GM12878 (cell line): ENCODE measurements at regions not wholly inside any gene's neighbourhood (a gene's known extent, or its start where the extent isn't known, plus 50 kb on each side); places are given as distances from the start of the nearest gene placed in this dataset.

Experiments
- ATAC-seq: fragments of 200-7000 bp; cut with Tn5 transposase; 3 replicates; pipeline ENCODE4 v1.9.1; 2020; ENCODE audit warnings: mild to moderate bottlenecking, moderate library complexity
- BruUV-seq: library from RNA; stranded (reverse); fragments of 400-500 nt; replicated peaks from 2 replicates; lab custom pipeline; 2021; lab: Mats Ljungman, UMichigan
- CTCF ChIA-PET: fragments of 300-600 bp; sonication (Branson Sonifier 250); formaldehyde crosslinking; extraction: SDS; loops from one replicate; lab custom pipeline; 2021; ENCODE audit warnings: inconsistent platforms; lab: Yijun Ruan, JAX
- POLR2A ChIA-PET: fragments of 350-600 bp; formaldehyde crosslinking; extraction: SDS; loops from one replicate; lab custom pipeline; 2021; ENCODE audit warnings: inconsistent platforms; lab: Charles Lee
- RAD21 ChIA-PET: fragments of 300-600 bp; sonication (Branson Sonifier 250); formaldehyde crosslinking; loops from one replicate; lab custom pipeline; 2023; ENCODE audit warnings: antibody characterized with exemption; ENCODE audit not compliant: unreplicated experiment; lab: Charles Lee
- SMC1A ChIA-PET: fragments of 300-600 bp; sonication (Branson Sonifier 250); formaldehyde crosslinking; loops from one replicate; lab custom pipeline; 2023; ENCODE audit not compliant: unreplicated experiment, uncharacterized antibody; lab: Charles Lee
- DNase-seq: peaks from one replicate; pipeline ENCODE4 v3.0.0-alpha.2; 2011; ENCODE audit warnings: low read depth, low spot score
- FAIRE-seq: peaks from 3 replicates; lab custom pipeline; 2011; peaks lifted over from hg19 to GRCh38; lab: Jason Lieb, UNC
- H2AFZ ChIP-seq: 2 replicates; pipeline ENCODE4 v1.6.0; 2011; ENCODE audit warnings: low read depth, low read length, control low read depth; ENCODE audit not compliant: control insufficient read depth
- H3K27ac ChIP-seq: 2 replicates; pipeline ENCODE4 v1.5.1; 2011; ENCODE audit warnings: control low read depth; ENCODE audit not compliant: control insufficient read depth, insufficient read depth
- H3K27me3 ChIP-seq, 2 experiments: replicated peaks in 1 of 2; 2 replicates each; pipeline versions ENCODE4 v1.6.0 to v1.6.1; 2011; ENCODE audit warnings: low read length in 1 of 2; ENCODE audit not compliant: control insufficient read depth in 2 of 2, insufficient read depth in 2 of 2
- H3K36me3 ChIP-seq, 2 experiments: 2 replicates each; pipeline ENCODE4 v1.5.1; 2011; ENCODE audit warnings: low read length in 1 of 2; ENCODE audit not compliant: control insufficient read depth in 2 of 2, insufficient read depth in 2 of 2
- H3K4me1 ChIP-seq: 2 replicates; pipeline ENCODE4 v1.6.1; 2011; ENCODE audit warnings: mild to moderate bottlenecking, low read length, moderate library complexity, mixed read lengths; ENCODE audit not compliant: control insufficient read depth, insufficient read depth
- H3K4me2 ChIP-seq: 2 replicates; pipeline ENCODE4 v1.6.0; 2011; ENCODE audit warnings: control low read depth; ENCODE audit not compliant: control insufficient read depth, insufficient read depth
- H3K4me3 ChIP-seq: fragments of 200-600 bp; sonication (generic); 2 replicates; pipeline ENCODE4 v1.5.1; 2016
- H3K79me2 ChIP-seq: 2 replicates; pipeline ENCODE4 v1.6.0; 2011; ENCODE audit warnings: low read length; ENCODE audit not compliant: control insufficient read depth, insufficient read depth
- H3K9ac ChIP-seq: 2 replicates; pipeline ENCODE4 v1.8.0; 2011; ENCODE audit warnings: low read length, control low read depth, mixed read lengths; ENCODE audit not compliant: control insufficient read depth, insufficient read depth
- H3K9me3 ChIP-seq: replicated peaks from 3 replicates; pipeline ENCODE4 v1.5.1; 2011; ENCODE audit warnings: mild to moderate bottlenecking, low read length; ENCODE audit not compliant: control insufficient read depth, insufficient read depth
- H4K20me1 ChIP-seq: 2 replicates; pipeline ENCODE4 v1.6.0; 2011; ENCODE audit not compliant: control insufficient read depth, insufficient read depth
- EGR1 ChIP-seq, 2 experiments: IDR thresholded peaks; 1 replicate in 1 of 2; 2 replicates in 1 of 2; pipeline ENCODE4 v1.6.1; 2011 to 2012; ENCODE audit warnings: low read depth in 2 of 2, low read length in 2 of 2, borderline replicate concordance in 1 of 2, mild to moderate bottlenecking in 1 of 2, moderate library complexity in 1 of 2
- FOXK2 ChIP-seq: fragments of 450-650 bp; IDR thresholded peaks from 2 replicates; pipeline ENCODE4 v1.6.1; 2017; ENCODE audit warnings: mild to moderate bottlenecking, moderate library complexity
- MTA2 ChIP-seq: fragments of 450-650 bp; IDR thresholded peaks from 2 replicates; pipeline ENCODE4 v1.6.1; 2016; ENCODE audit warnings: low read depth, mild to moderate bottlenecking, moderate library complexity
- POU2F2 ChIP-seq: IDR thresholded peaks from 3 replicates; pipeline ENCODE4 v1.6.1; 2011; ENCODE audit warnings: low read depth, mild to moderate bottlenecking, low read length, borderline replicate concordance
- RFX5 ChIP-seq: IDR thresholded peaks from 2 replicates; pipeline ENCODE4 v1.6.1; 2011; ENCODE audit warnings: low read depth, low read length, improper control_type of control experiment
- TARDBP ChIP-seq: IDR thresholded peaks from 2 replicates; pipeline ENCODE4 v1.6.1; 2016; ENCODE audit warnings: borderline replicate concordance
- ZNF207 ChIP-seq: fragments of 450-650 bp; IDR thresholded peaks from 2 replicates; pipeline ENCODE4 v1.6.1; 2014; ENCODE audit warnings: antibody characterized with exemption, mild to moderate bottlenecking, borderline replicate concordance
- in situ Hi-C: fragments of 300-500 bp; cut with MboI; formaldehyde crosslinking; loops from 9 replicates; pipeline ENCODE4 v1.14.3; 2018; ENCODE audit warnings: mixed read lengths
- intact Hi-C: fragments of 100-400 bp; cut with micrococcal nuclease; formaldehyde crosslinking; loops from one replicate; pipeline ENCODE4 v1.14.2; 2022; ENCODE audit not compliant: unreplicated experiment
- TF ChIP-seq, protein P1 (sequence below): fragments of 450-650 bp; IDR thresholded peaks from 2 replicates; pipeline ENCODE4 v1.6.1; 2017; ENCODE audit warnings: mild to moderate bottlenecking, moderate library complexity
- TF ChIP-seq, protein P2 (sequence below): IDR thresholded peaks from 2 replicates; pipeline ENCODE4 v1.6.1; 2012; ENCODE audit warnings: mild to moderate bottlenecking, low read depth, low read length

DNA sequence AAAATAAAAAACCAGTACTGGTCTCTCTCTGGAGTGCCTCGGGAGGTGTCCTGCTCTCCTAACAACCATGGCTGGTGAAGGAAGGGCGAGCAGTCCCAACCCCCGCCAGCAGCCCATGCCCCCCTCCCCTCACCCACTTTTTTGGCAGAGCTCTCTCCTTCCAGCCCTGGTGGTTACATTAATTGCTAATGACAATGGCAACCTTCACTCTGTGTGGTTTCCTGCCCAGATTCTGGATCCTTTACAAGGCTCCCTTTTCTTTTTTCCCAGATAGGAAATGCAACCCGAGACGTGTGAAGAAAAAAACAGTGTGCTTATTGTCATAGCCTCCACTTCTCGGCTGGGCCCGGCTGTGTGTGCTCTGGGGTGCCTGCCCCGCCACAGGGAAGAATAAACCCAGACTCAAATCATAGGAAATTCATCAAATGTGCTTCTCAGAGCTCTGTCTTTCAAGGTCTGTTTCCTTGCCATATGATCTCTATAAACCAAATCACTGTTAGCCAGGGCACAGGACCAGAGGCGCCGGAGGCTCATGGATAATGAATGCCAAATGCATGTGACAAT, 513.0 kb downstream of the SOX6 start (continued):
- TF ChIP-seq, protein P1, sequence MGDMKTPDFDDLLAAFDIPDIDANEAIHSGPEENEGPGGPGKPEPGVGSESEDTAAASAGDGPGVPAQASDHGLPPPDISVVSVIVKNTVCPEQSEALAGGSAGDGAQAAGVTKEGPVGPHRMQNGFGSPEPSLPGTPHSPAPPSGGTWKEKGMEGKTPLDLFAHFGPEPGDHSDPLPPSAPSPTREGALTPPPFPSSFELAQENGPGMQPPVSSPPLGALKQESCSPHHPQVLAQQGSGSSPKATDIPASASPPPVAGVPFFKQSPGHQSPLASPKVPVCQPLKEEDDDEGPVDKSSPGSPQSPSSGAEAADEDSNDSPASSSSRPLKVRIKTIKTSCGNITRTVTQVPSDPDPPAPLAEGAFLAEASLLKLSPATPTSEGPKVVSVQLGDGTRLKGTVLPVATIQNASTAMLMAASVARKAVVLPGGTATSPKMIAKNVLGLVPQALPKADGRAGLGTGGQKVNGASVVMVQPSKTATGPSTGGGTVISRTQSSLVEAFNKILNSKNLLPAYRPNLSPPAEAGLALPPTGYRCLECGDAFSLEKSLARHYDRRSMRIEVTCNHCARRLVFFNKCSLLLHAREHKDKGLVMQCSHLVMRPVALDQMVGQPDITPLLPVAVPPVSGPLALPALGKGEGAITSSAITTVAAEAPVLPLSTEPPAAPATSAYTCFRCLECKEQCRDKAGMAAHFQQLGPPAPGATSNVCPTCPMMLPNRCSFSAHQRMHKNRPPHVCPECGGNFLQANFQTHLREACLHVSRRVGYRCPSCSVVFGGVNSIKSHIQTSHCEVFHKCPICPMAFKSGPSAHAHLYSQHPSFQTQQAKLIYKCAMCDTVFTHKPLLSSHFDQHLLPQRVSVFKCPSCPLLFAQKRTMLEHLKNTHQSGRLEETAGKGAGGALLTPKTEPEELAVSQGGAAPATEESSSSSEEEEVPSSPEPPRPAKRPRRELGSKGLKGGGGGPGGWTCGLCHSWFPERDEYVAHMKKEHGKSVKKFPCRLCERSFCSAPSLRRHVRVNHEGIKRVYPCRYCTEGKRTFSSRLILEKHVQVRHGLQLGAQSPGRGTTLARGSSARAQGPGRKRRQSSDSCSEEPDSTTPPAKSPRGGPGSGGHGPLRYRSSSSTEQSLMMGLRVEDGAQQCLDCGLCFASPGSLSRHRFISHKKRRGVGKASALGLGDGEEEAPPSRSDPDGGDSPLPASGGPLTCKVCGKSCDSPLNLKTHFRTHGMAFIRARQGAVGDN = no peak
- no peak for TF ChIP-seq TARDBP
- no peak for TF ChIP-seq FOXK2

DNA sequence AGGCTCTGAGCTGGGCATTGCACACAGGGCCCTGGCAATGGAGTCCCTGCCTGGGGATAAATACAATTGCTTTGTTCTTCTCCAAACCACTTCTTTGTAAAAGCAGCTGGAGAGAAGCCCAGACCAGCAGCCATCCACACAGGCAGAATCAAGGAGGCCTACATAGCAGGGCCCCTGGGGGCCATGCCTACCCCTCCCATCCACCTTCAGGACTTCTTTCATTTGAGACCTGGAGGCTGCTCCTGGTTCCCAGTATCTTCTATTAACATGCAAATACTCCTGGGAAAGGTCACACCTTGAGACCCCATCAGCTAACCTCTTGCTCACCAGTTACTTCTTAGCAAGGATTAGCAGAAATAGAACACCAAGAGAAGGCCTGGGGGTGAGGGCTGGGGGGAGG, 511.1 kb downstream of the SOX6 start:
- DNase-seq (no peak), FAIRE-seq (no peak), ATAC-seq (no peak)
- ChIA-PET CTCF (no interaction called here), POLR2A (interaction anchor here (0.6 kb wide), 1 partner anchor 73 kb away, joined by 3 read pairs; no protein-coding TSS in a partner anchor), SMC1A (no interaction called here), RAD21 (no interaction called here)
- Histone ChIP-seq H3K9ac (no peak overlapping the region), H3K36me3 (no peaks in the 10 kb centered on the region), H4K20me1 (no peaks in the 10 kb centered on the region), H3K27ac (no peak overlapping the region), H3K9me3 (no peaks in the 10 kb centered on the region), H2AFZ (no peak overlapping the region), H3K4me1 (no peaks in the 10 kb centered on the region), H3K4me3 (no peak overlapping the region), H3K79me2 (no peaks in the 10 kb centered on the region), H3K27me3 (no peaks in the 10 kb centered on the region; a peak in 2 of 4 replicates), H3K4me2 (no peak overlapping the region)
- no TSS peak for BruUV-seq
- TF ChIP-seq RFX5 (no peak), POU2F2 (no peak), ZNF207 (no peak), EGR1 (IDR thresholded peaks at IDR 0.05; ENCODE audit: borderline replicate concordance in 1 of 2, low read depth in 2 of 2, low read length in 2 of 2) (no peak), MTA2 (no peak)
- TF ChIP-seq, protein P2, sequence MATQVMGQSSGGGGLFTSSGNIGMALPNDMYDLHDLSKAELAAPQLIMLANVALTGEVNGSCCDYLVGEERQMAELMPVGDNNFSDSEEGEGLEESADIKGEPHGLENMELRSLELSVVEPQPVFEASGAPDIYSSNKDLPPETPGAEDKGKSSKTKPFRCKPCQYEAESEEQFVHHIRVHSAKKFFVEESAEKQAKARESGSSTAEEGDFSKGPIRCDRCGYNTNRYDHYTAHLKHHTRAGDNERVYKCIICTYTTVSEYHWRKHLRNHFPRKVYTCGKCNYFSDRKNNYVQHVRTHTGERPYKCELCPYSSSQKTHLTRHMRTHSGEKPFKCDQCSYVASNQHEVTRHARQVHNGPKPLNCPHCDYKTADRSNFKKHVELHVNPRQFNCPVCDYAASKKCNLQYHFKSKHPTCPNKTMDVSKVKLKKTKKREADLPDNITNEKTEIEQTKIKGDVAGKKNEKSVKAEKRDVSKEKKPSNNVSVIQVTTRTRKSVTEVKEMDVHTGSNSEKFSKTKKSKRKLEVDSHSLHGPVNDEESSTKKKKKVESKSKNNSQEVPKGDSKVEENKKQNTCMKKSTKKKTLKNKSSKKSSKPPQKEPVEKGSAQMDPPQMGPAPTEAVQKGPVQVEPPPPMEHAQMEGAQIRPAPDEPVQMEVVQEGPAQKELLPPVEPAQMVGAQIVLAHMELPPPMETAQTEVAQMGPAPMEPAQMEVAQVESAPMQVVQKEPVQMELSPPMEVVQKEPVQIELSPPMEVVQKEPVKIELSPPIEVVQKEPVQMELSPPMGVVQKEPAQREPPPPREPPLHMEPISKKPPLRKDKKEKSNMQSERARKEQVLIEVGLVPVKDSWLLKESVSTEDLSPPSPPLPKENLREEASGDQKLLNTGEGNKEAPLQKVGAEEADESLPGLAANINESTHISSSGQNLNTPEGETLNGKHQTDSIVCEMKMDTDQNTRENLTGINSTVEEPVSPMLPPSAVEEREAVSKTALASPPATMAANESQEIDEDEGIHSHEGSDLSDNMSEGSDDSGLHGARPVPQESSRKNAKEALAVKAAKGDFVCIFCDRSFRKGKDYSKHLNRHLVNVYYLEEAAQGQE = no peak
- intact Hi-C loops (no loop called here), in situ Hi-C loops (loop anchor here (25.0 kb wide), 1 partner anchor 767 kb away; no protein-coding TSS in a partner anchor)
